B cell (primary cell): ENCODE measurements at regions not wholly inside any gene's neighbourhood (a gene's known extent, or its start where the extent isn't known, plus 50 kb on each side); places are given as distances from the start of the nearest gene placed in this dataset.

ENCODE experiments used
- EZH2 ChIP-seq: IDR thresholded peaks from 2 replicates; pipeline ENCODE4 v1.6.1; 2012; ENCODE audit warnings: borderline replicate concordance, low read depth, mild to moderate bottlenecking, moderate library complexity, low read length; ENCODE audit not compliant: insufficient read depth, poor library complexity, severe bottlenecking
- TF ChIP-seq, protein P1 (sequence below): fragments of 200-600 bp; IDR thresholded peaks from one replicate; pipeline ENCODE4 v1.8.0; 2022; ENCODE audit warnings: antibody characterized with exemption, mild to moderate bottlenecking

DNA sequence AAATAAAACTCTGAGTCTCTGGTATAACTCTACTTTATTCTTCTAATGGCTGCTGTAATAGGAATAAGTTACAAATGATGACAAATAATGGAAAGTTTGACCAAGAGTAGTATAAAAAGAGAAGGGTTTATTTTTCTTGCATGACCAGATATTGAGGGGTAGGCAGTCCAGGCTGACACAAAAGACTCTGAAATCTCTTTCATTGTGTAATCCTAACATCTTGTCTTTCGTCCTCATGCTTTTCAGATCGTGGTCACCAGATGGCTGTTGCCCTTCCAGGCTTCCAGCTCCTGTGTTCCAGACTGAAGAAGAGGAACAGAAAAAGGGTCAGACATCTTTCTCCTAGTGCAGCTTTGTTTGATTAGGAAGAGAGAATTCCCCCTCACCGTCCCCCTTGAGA lies 176.9 kb upstream of the GK2 start:
- TF ChIP-seq, protein P1, sequence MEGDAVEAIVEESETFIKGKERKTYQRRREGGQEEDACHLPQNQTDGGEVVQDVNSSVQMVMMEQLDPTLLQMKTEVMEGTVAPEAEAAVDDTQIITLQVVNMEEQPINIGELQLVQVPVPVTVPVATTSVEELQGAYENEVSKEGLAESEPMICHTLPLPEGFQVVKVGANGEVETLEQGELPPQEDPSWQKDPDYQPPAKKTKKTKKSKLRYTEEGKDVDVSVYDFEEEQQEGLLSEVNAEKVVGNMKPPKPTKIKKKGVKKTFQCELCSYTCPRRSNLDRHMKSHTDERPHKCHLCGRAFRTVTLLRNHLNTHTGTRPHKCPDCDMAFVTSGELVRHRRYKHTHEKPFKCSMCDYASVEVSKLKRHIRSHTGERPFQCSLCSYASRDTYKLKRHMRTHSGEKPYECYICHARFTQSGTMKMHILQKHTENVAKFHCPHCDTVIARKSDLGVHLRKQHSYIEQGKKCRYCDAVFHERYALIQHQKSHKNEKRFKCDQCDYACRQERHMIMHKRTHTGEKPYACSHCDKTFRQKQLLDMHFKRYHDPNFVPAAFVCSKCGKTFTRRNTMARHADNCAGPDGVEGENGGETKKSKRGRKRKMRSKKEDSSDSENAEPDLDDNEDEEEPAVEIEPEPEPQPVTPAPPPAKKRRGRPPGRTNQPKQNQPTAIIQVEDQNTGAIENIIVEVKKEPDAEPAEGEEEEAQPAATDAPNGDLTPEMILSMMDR, result no peak
- no peak for TF ChIP-seq EZH2
